ENCODE measurements at regions not wholly inside any gene's neighbourhood (a gene's known extent, or its start where the extent isn't known, plus 50 kb on each side); places are given as distances from the start of the nearest gene placed in this dataset.

DNA sequence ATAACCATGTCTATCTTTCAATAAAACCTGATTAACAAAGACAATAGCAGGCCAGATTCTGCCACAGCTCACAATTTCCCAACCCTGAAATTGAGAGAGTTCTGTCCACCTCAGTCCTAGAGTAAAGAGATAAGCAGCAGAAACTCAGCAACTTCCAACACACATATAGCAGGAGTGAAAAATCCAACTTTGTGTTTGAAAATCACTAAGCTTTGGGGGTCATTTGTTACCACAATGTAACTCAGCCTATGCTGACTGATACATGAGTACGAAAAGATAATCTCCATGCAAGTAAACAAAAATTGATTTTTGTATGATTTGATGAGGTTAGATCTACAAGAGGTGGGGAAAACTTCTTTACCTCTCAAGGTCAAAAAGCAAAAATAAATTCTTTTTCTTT is 231.0 kb upstream of the DAPK1 start:
- TF ChIP-seq ATF3 (IDR thresholded peaks at IDR 0.05) (no peak), POLR2A (IDR thresholded peaks at IDR 0.05; ENCODE audit: borderline replicate concordance, extremely low read depth, insufficient read depth, insufficient read length) (no peak), CBX3 (IDR thresholded peaks at IDR 0.05; ENCODE audit: low read depth) (no peak), SIN3A (IDR thresholded peaks at IDR 0.05; ENCODE audit: low read depth) (no peak), EZH2phosphoT487 (IDR thresholded peaks at IDR 0.05; ENCODE audit: borderline replicate concordance) (no peak), ELF1 (IDR thresholded peaks at IDR 0.05; ENCODE audit: borderline replicate concordance, low read depth) (no peak), ZBTB33 (IDR thresholded peaks at IDR 0.05; ENCODE audit: extremely low read depth, insufficient replicate concordance, low read length) (no peak), SP1 (IDR thresholded peaks at IDR 0.05; ENCODE audit: low read depth) (no peak), YY1 (IDR thresholded peaks at IDR 0.05; ENCODE audit: extremely low read depth, insufficient replicate concordance, low read depth, low read length) (no peak), POLR2AphosphoS5 (IDR thresholded peaks at IDR 0.05; ENCODE audit: low read depth, low read length) (no peak), JUND (IDR thresholded peaks at IDR 0.05) (no peak), FOSL1 (IDR thresholded peaks at IDR 0.05; ENCODE audit: low read depth) (no peak), EZH2 (IDR thresholded peaks at IDR 0.05) (no peak), TCF7L2 (IDR thresholded peaks at IDR 0.05; ENCODE audit: borderline replicate concordance, extremely low read depth, insufficient read depth, insufficient read length) (no peak), CTCF (IDR thresholded peaks at IDR 0.05 in 2 of 3, conservative IDR thresholded peaks at IDR 0.05 in 1 of 3; ENCODE audit: borderline replicate concordance in 1 of 3, insufficient read depth in 1 of 3, low read depth in 2 of 3, low read length in 2 of 3) (no peak), EGR1 (IDR thresholded peaks at IDR 0.05; ENCODE audit: low read depth) (no peak), SRF (IDR thresholded peaks at IDR 0.05; ENCODE audit: low read depth) (no peak)
- TF ChIP-seq, protein P1, sequence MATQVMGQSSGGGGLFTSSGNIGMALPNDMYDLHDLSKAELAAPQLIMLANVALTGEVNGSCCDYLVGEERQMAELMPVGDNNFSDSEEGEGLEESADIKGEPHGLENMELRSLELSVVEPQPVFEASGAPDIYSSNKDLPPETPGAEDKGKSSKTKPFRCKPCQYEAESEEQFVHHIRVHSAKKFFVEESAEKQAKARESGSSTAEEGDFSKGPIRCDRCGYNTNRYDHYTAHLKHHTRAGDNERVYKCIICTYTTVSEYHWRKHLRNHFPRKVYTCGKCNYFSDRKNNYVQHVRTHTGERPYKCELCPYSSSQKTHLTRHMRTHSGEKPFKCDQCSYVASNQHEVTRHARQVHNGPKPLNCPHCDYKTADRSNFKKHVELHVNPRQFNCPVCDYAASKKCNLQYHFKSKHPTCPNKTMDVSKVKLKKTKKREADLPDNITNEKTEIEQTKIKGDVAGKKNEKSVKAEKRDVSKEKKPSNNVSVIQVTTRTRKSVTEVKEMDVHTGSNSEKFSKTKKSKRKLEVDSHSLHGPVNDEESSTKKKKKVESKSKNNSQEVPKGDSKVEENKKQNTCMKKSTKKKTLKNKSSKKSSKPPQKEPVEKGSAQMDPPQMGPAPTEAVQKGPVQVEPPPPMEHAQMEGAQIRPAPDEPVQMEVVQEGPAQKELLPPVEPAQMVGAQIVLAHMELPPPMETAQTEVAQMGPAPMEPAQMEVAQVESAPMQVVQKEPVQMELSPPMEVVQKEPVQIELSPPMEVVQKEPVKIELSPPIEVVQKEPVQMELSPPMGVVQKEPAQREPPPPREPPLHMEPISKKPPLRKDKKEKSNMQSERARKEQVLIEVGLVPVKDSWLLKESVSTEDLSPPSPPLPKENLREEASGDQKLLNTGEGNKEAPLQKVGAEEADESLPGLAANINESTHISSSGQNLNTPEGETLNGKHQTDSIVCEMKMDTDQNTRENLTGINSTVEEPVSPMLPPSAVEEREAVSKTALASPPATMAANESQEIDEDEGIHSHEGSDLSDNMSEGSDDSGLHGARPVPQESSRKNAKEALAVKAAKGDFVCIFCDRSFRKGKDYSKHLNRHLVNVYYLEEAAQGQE (IDR thresholded peaks at IDR 0.05; ENCODE audit: low read depth): no peak
- intact Hi-C loops (cut with micrococcal nuclease): no loop called here

More for the DNA sequence above, 231.0 kb upstream of the DAPK1 start:
- no peak overlapping the region for H3K4me3 ChIP-seq (replicated peaks in 1 of 2; ENCODE audit: low read depth in 1 of 2, low read length in 2 of 2)
- H3K27ac ChIP-seq (ENCODE audit: low read depth, low read length): no peak overlapping the region
- no peak overlapping the region for H2AFZ ChIP-seq (ENCODE audit: low read depth, low read length, poor library complexity, severe bottlenecking)
- H4K20me1 ChIP-seq (ENCODE audit: insufficient read depth): no peaks in the 10 kb centered on the region
- H3K4me1 ChIP-seq (ENCODE audit: control insufficient read depth in 1 of 2, insufficient read depth in 2 of 2, low read length in 2 of 2): no peaks in the 10 kb centered on the region
- no TSS peak for BruUV-seq (replicated peaks)
- no peaks in the 10 kb centered on the region for H3K9me3 ChIP-seq (ENCODE audit: control insufficient read depth in 1 of 2, insufficient read depth in 1 of 2, low read depth in 1 of 2, low read length in 2 of 2)
- H3K4me2 ChIP-seq (ENCODE audit: low read length): no peak overlapping the region
- ChIA-PET RAD21 (ENCODE audit: low non-redundant PET in 1 of 2, low total read pairs in 2 of 2, uncharacterized antibody in 2 of 2, unreplicated experiment in 2 of 2) (no interaction called here), POLR2A (no interaction called here), CTCF (no interaction called here)
- H3K27me3 ChIP-seq (ENCODE audit: insufficient read depth, low read length): peaks cover 33% of the 10 kb centered on the region
- no peaks in the 10 kb centered on the region for H3K36me3 ChIP-seq (ENCODE audit: control insufficient read depth in 1 of 2, insufficient read depth in 2 of 2, low read length in 2 of 2)
- no peak overlapping the region for H3K9ac ChIP-seq (ENCODE audit: low read length)
- ATAC-seq: no peak
- DNase-seq (ENCODE audit: low read depth, low spot score): no peak
- H3K79me2 ChIP-seq (ENCODE audit: insufficient read depth, low read length): no peaks in the 10 kb centered on the region
- H3K9me2 ChIP-seq (ENCODE audit: insufficient read depth): no peaks in the 10 kb centered on the region

All from HCT116 (cell line).